Osteoblast (primary cell): ENCODE measurements at regions not wholly inside any gene's neighbourhood (a gene's known extent, or its start where the extent isn't known, plus 50 kb on each side); places are given as distances from the start of the nearest gene placed in this dataset.
A peak's percentile ranks its signal among the peaks of the same experiment; 100 is the strongest.

Source experiments
- DNase-seq: peaks from one replicate; pipeline ENCODE4 v3.0.0; 2011; ENCODE audit warnings: low spot score, mixed read lengths; ENCODE audit not compliant: insufficient read length; ENCODE audit errors: missing footprints
- H2AFZ ChIP-seq: 2 replicates; pipeline ENCODE4 v1.6.0; 2011; ENCODE audit warnings: mild to moderate bottlenecking, low read length
- H3K27ac ChIP-seq: 2 replicates; pipeline ENCODE4 v1.5.1; 2011; ENCODE audit warnings: mild to moderate bottlenecking, low read depth, low read length, moderate library complexity
- H3K27me3 ChIP-seq: 2 replicates; pipeline ENCODE4 v1.6.0; 2012; ENCODE audit warnings: mild to moderate bottlenecking, control low read depth, inconsistent platforms, low read length, moderate library complexity; ENCODE audit not compliant: insufficient read depth
- H3K36me3 ChIP-seq: 2 replicates; pipeline ENCODE4 v1.5.1; 2011; ENCODE audit warnings: mild to moderate bottlenecking, low read length, control low read depth, moderate library complexity; ENCODE audit not compliant: insufficient read depth
- H3K4me1 ChIP-seq: 2 replicates; pipeline ENCODE4 v1.5.1; 2011; ENCODE audit warnings: mild to moderate bottlenecking, low read length, control low read depth, moderate library complexity; ENCODE audit not compliant: insufficient read depth
- H3K4me2 ChIP-seq: 2 replicates; pipeline ENCODE4 v1.6.0; 2011; ENCODE audit warnings: mild to moderate bottlenecking, low read length; ENCODE audit not compliant: insufficient read depth
- H3K4me3 ChIP-seq: fragments of 200-600 bp; sonication (generic); 3 replicates; pipeline ENCODE4 v1.5.1; 2012; ENCODE audit warnings: mild to moderate bottlenecking, low read length, inconsistent platforms; ENCODE audit not compliant: insufficient read depth
- H3K79me2 ChIP-seq: 2 replicates; pipeline ENCODE4 v1.6.0; 2012; ENCODE audit warnings: mild to moderate bottlenecking, low read length, control low read depth, inconsistent platforms; ENCODE audit not compliant: insufficient read depth
- H3K9me3 ChIP-seq: 2 replicates; pipeline ENCODE4 v1.5.1; 2011; ENCODE audit warnings: low read depth, low read length, control low read depth
- H4K20me1 ChIP-seq: 2 replicates; pipeline ENCODE4 v1.6.0; 2012; ENCODE audit warnings: mild to moderate bottlenecking, low read length, control low read depth; ENCODE audit not compliant: insufficient read depth
- TF ChIP-seq, protein P1 (sequence below): IDR thresholded peaks from 2 replicates; pipeline ENCODE4 v1.5.1; 2011; ENCODE audit warnings: mild to moderate bottlenecking, low read depth, low read length, moderate library complexity; ENCODE audit errors: extremely low read depth

DNA sequence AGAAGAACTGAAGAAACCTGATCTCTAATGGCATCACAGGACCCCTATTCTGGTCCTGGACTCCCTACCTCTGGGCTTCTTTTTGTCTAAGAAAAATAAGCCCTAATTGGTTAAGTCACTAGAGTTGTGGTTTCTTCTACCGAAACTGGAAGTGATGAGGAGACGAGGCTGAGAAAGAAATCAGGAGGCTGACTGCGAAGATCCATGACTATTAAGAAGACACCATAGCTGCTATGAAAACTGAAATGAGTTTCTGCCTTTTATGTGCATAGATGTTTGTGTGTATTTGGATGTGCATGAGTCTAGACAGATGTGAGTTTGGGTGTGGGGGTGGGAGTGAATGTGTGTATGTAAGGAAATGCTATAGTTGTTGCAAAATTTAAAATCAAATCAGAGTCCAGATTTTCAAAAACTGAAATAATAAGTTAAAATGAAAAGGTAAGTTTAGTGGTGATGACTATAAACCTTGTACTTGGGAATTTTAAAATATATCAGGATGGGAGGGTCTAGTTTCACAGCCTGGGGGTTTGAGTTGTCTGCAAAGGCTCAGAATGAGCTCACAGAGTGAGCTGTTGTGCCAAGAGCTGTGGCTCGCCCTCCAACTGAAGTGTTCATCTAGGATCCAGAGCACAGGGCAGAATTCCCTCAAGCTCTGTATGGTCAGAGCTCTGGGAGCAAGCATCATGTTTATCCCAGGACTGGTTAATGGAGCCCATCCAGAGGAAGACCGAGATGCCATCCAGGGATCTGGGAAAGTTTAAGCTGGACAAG, 94.9 kb downstream of the VCPKMT start:
- H4K20me1 ChIP-seq: no peaks in the 10 kb centered on the region
- H3K27me3 ChIP-seq: no peaks in the 10 kb centered on the region
- H3K9me3 ChIP-seq: peaks cover 6% of the 10 kb centered on the region
- H3K79me2 ChIP-seq: no peaks in the 10 kb centered on the region
- H3K27ac ChIP-seq: no peak overlapping the region
- TF ChIP-seq, protein P1, sequence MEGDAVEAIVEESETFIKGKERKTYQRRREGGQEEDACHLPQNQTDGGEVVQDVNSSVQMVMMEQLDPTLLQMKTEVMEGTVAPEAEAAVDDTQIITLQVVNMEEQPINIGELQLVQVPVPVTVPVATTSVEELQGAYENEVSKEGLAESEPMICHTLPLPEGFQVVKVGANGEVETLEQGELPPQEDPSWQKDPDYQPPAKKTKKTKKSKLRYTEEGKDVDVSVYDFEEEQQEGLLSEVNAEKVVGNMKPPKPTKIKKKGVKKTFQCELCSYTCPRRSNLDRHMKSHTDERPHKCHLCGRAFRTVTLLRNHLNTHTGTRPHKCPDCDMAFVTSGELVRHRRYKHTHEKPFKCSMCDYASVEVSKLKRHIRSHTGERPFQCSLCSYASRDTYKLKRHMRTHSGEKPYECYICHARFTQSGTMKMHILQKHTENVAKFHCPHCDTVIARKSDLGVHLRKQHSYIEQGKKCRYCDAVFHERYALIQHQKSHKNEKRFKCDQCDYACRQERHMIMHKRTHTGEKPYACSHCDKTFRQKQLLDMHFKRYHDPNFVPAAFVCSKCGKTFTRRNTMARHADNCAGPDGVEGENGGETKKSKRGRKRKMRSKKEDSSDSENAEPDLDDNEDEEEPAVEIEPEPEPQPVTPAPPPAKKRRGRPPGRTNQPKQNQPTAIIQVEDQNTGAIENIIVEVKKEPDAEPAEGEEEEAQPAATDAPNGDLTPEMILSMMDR: no peak
- H3K4me1 ChIP-seq: peaks cover 30% of the 10 kb centered on the region
- H2AFZ ChIP-seq: no peak overlapping the region
- H3K4me3 ChIP-seq: no peak overlapping the region
- DNase-seq: no peak
- H3K36me3 ChIP-seq: no peaks in the 10 kb centered on the region
- H3K4me2 ChIP-seq: no peak overlapping the region

DNA sequence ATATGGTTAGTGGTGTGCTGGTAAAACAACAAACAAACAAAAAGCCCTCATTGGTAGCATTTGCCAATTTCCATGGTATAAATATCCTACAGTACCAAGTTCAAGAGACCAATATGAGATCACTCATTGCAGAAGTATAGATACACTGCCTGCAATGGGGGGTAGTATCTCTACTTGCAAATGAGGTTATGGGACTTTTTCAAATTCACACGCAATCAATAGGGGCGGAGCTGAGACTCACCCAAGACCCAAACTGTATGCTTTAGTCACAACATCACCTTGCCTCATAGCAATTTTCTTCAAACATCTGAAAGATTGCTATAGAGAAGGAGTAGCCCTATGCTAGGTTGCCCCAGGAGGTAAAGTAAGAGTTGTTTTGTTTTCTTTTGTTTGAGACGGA, 93.7 kb downstream of the VCPKMT start:
- Histone ChIP-seq H3K79me2 (no peaks in the 10 kb centered on the region), H3K4me2 (no peak overlapping the region), H3K36me3 (no peaks in the 10 kb centered on the region), H3K9me3 (peaks cover 6% of the 10 kb centered on the region), H3K27me3 (no peaks in the 10 kb centered on the region), H2AFZ (no peak overlapping the region), H3K4me3 (no peak overlapping the region), H3K4me1 (peaks cover 30% of the 10 kb centered on the region), H3K27ac (no peak overlapping the region), H4K20me1 (no peaks in the 10 kb centered on the region)
- DNase-seq: no peak
- TF ChIP-seq, protein P1: no peak

DNA sequence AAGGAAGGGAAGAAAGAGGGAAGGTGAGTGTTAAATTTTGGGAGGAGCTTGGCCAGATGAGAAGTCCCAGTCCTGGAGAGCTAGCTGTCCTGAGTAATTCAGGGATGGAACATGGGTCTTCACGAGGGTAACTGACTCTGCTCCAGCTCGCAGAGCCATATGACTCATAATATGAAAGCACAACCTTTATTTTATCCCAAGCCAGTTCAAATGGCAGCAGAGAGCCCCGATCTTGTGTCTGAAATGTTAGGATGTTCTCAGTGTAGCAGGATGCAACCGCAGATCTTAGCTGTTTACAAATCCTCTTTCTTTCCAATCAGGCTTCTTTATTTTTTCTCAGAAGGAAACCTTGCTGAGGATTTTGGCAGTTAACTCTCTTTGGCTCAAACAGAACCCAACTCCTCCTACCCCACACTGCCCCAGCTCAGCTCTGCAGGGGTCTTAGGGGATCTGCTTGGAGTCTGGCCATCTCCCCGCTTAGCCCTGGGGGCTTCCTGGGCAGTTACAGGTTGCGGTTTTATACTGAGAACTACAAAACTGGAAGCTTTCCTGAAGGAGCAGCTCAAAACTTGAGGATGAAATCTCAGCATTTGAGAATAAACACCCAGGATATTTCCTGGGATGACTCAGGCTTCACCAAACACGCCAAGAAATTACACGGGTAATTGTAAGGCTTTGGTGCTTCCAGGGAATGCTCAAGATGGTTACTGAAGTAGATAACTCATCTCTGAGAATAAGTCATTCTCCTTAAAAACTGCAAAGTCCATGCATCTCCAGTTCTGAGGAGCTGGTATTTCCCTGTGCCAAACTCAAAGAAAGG, 92.5 kb downstream of the VCPKMT start:
- DNase-seq: peak; percentile 89
- Histone ChIP-seq H3K79me2 (no peaks in the 10 kb centered on the region), H3K4me3 (peak overlapping the region; percentile 51), H3K9me3 (peaks cover 6% of the 10 kb centered on the region), H4K20me1 (no peaks in the 10 kb centered on the region), H3K27me3 (no peaks in the 10 kb centered on the region), H3K36me3 (no peaks in the 10 kb centered on the region), H3K27ac (peak overlapping the region; percentile 88), H3K4me1 (peaks cover 17% of the 10 kb centered on the region), H2AFZ (peak overlapping the region; percentile 53), H3K4me2 (peak overlapping the region; percentile 79)
- TF ChIP-seq, protein P1: no peak

DNA sequence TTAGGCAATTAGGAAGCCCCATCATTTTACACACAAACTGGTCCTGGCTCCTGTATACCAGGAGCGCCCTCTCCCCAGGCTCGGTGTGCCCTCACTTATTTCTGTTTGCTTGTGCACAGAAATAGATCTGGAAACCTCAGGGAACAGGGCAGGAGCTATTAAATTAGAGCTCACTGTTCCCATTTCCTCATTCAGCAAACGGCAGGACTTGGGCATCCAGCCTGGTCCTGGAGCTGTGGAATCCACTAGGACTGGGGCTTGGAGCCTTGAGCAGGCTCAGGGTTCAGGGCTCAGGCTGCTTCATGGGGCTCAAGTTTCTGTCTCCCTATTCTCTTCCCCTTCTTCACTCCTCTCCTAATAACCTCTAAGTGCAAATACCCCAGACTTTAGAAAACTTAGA, 91.3 kb downstream of the VCPKMT start:
- Histone ChIP-seq H4K20me1 (no peaks in the 10 kb centered on the region), H3K27ac (no peak overlapping the region), H3K4me3 (no peak overlapping the region), H3K4me2 (no peak overlapping the region), H3K9me3 (peaks cover 6% of the 10 kb centered on the region), H2AFZ (no peak overlapping the region), H3K79me2 (no peaks in the 10 kb centered on the region), H3K36me3 (no peaks in the 10 kb centered on the region), H3K27me3 (no peaks in the 10 kb centered on the region), H3K4me1 (peaks cover 15% of the 10 kb centered on the region)
- DNase-seq: no peak
- TF ChIP-seq, protein P1: no peak
